Smooth muscle cell (in vitro differentiated cells): ENCODE measurements at regions not wholly inside any gene's neighbourhood (a gene's known extent, or its start where the extent isn't known, plus 50 kb on each side); places are given as distances from the start of the nearest gene placed in this dataset.
"Not testable (repeated sequence)": the region's sequence is repeated elsewhere in the genome, so short reads cannot be mapped to it uniquely, and the experiment has no call there.

Experiments
- DNase-seq: peaks from one replicate; lab custom pipeline; 2025; ENCODE audit not compliant: unreplicated experiment; lab: John Stamatoyannopoulos, UW
- H2AFZ ChIP-seq: fragments of 200-600 bp; sonication (generic); 2 replicates; pipeline ENCODE4 v1.6.0; 2016; ENCODE audit warnings: antibody characterized with exemption, low read depth, mild to moderate bottlenecking
- H3F3A ChIP-seq: fragments of 200-600 bp; sonication (generic); 2 replicates; pipeline ENCODE4 v1.6.0; 2017; ENCODE audit warnings: antibody characterized with exemption, low read depth
- H3K27ac ChIP-seq: fragments of 200-600 bp; sonication (generic); 2 replicates; pipeline ENCODE4 v1.5.1; 2016; ENCODE audit warnings: low read depth, mild to moderate bottlenecking
- H3K27me3 ChIP-seq: fragments of 200-600 bp; sonication (generic); 2 replicates; pipeline ENCODE4 v1.6.1; 2016; ENCODE audit warnings: low read depth, mild to moderate bottlenecking
- H3K36me3 ChIP-seq: fragments of 200-600 bp; sonication (generic); 2 replicates; pipeline ENCODE4 v1.5.1; 2016; ENCODE audit warnings: low read depth
- H3K4me1 ChIP-seq: fragments of 200-600 bp; sonication (generic); 2 replicates; pipeline ENCODE4 v1.5.1; 2016; ENCODE audit warnings: low read depth
- H3K4me2 ChIP-seq: fragments of 200-600 bp; sonication (generic); 2 replicates; pipeline ENCODE4 v1.6.0; 2016; ENCODE audit warnings: mild to moderate bottlenecking
- H3K4me3 ChIP-seq: fragments of 200-600 bp; sonication (generic); 2 replicates; pipeline ENCODE4 v1.5.1; 2016; ENCODE audit warnings: mild to moderate bottlenecking
- H3K79me2 ChIP-seq: fragments of 200-600 bp; sonication (generic); 2 replicates; pipeline ENCODE4 v1.6.0; 2016; ENCODE audit warnings: low read depth, mild to moderate bottlenecking
- H3K9ac ChIP-seq: fragments of 200-600 bp; sonication (generic); 2 replicates; pipeline ENCODE4 v1.6.0; 2016; ENCODE audit warnings: low read depth
- H3K9me3 ChIP-seq: fragments of 200-600 bp; sonication (generic); replicated peaks from 2 replicates; pipeline ENCODE4 v1.5.1; 2016; ENCODE audit warnings: low read depth
- H4K20me1 ChIP-seq: fragments of 200-600 bp; sonication (generic); 2 replicates; pipeline ENCODE4 v1.6.0; 2016; ENCODE audit warnings: low read depth
- CTCF ChIP-seq: fragments of 200-600 bp; sonication (generic); IDR thresholded peaks from 2 replicates; pipeline ENCODE4 v1.5.1; 2017; ENCODE audit warnings: borderline replicate concordance, mild to moderate bottlenecking, antibody characterized with exemption; ENCODE audit not compliant: insufficient read depth, poor library complexity, severe bottlenecking
- WGBS: methylation state at CpG from one replicate; pipeline ENCODE4 v1.1.7; 2016; ENCODE audit warnings: low lambda C conversion rate; 5-methylcytosine and 5-hydroxymethylcytosine counted together

- TF ChIP-seq CTCF = no peak
- H3K36me3 ChIP-seq = peaks cover 2% of the 10 kb centered on the region
- no peak overlapping the region for H3K9ac ChIP-seq
- peaks cover 5% of the 10 kb centered on the region for H3F3A ChIP-seq
- H3K79me2 ChIP-seq = no peaks in the 10 kb centered on the region
- DNase-seq = no peak
- no peak overlapping the region for H3K4me3 ChIP-seq
- H3K27me3 ChIP-seq = no peaks in the 10 kb centered on the region
- WGBS = 55% methylated on average over 3 of the region's 3 CpGs
- H3K27ac ChIP-seq = no peak overlapping the region
- no peak overlapping the region for H2AFZ ChIP-seq
- no peak overlapping the region for H3K4me2 ChIP-seq
- H3K4me1 ChIP-seq = no peaks in the 10 kb centered on the region
- no peaks in the 10 kb centered on the region for H3K9me3 ChIP-seq
- no peaks in the 10 kb centered on the region for H4K20me1 ChIP-seq
These were observed 251.2 kb upstream of the CDH11 start for GRCh38 chr16:65373097-65373496.

- H3K4me1 ChIP-seq = no peaks in the 10 kb centered on the region
- H3F3A ChIP-seq = peaks cover 5% of the 10 kb centered on the region
- H3K27me3 ChIP-seq = no peaks in the 10 kb centered on the region
- H2AFZ ChIP-seq = no peak overlapping the region
- no peaks in the 10 kb centered on the region for H4K20me1 ChIP-seq
- no peak overlapping the region for H3K27ac ChIP-seq
- H3K9ac ChIP-seq = no peak overlapping the region
- H3K36me3 ChIP-seq = peaks cover 2% of the 10 kb centered on the region
- no peak for TF ChIP-seq CTCF
- no peak overlapping the region for H3K4me3 ChIP-seq
- H3K79me2 ChIP-seq = no peaks in the 10 kb centered on the region
- no peak for DNase-seq
- no peak overlapping the region for H3K4me2 ChIP-seq
- no peaks in the 10 kb centered on the region for H3K9me3 ChIP-seq
These were observed 250.3 kb upstream of the CDH11 start for GRCh38 chr16:65372171-65372570.

GRCh38 chr16:65365732-65366715 is 244.2 kb upstream of the CDH11 start:
- no peak overlapping the region for H3K9ac ChIP-seq
- H3K36me3 ChIP-seq = peaks cover under 1% of the 10 kb centered on the region
- H3K27ac ChIP-seq = peak overlapping the region; percentile 48
- WGBS = 62% methylated on average over 9 of the region's 9 CpGs
- no peaks in the 10 kb centered on the region for H4K20me1 ChIP-seq
- no peak overlapping the region for H3K4me3 ChIP-seq
- H3K4me2 ChIP-seq = no peak overlapping the region
- H3K79me2 ChIP-seq = no peaks in the 10 kb centered on the region
- no peaks in the 10 kb centered on the region for H3K9me3 ChIP-seq
- no peak overlapping the region for H2AFZ ChIP-seq
- H3F3A ChIP-seq = peaks cover 9% of the 10 kb centered on the region
- DNase-seq = no peak
- H3K4me1 ChIP-seq = peaks cover 4% of the 10 kb centered on the region
- no peaks in the 10 kb centered on the region for H3K27me3 ChIP-seq
- TF ChIP-seq CTCF = no peak

- not testable (repeated sequence) for H2AFZ ChIP-seq, DNase-seq, H3K27me3 ChIP-seq, H3K4me2 ChIP-seq, H3K9ac ChIP-seq, H3K9me3 ChIP-seq, H3K4me1 ChIP-seq, H3K4me3 ChIP-seq, H3K79me2 ChIP-seq, H3K27ac ChIP-seq, H3K36me3 ChIP-seq, H3F3A ChIP-seq
- 97% methylated on average over 14 of the region's 14 CpGs for WGBS
- H4K20me1 ChIP-seq = peaks cover 16% of the 10 kb centered on the region
These were observed 234.9 kb upstream of the CDH11 start for GRCh38 chr16:65356721-65357120.
